Erythroblast (primary cell): ENCODE measurements at regions not wholly inside any gene's neighbourhood (a gene's known extent, or its start where the extent isn't known, plus 50 kb on each side); places are given as distances from the start of the nearest gene placed in this dataset.

Experiments
- GATA1 ChIP-seq: IDR thresholded peaks from 2 replicates; pipeline ENCODE4 v1.6.1; 2011; ENCODE audit warnings: low read depth, mild to moderate bottlenecking, control low read depth, low read length, moderate library complexity
- POLR2A ChIP-seq: IDR thresholded peaks from 2 replicates; pipeline ENCODE4 v1.6.1; 2011; ENCODE audit warnings: mild to moderate bottlenecking, low read length

DNA sequence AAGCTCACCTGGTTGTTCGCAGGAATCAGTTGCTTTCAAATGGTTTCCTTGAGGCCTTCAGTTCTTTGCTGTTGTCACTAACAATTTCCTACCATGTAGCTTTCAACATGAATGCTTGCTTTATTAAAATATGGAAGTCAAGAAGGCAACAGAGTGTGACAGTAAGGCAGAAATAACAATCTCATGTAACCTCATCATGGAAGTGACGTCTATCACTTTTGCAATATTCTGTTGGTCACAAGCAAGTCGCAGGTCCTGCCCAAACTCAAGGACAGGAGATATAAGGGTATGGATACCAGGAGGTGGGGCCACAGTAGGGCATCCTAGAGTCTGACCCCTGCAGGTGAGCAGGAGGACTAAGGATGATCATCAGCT lies 296.8 kb upstream of the ZP4 start:
- TF ChIP-seq POLR2A (no peak), GATA1 (no peak)
